ENCODE measurements at regions not wholly inside any gene's neighbourhood (a gene's known extent, or its start where the extent isn't known, plus 50 kb on each side); places are given as distances from the start of the nearest gene placed in this dataset.

DNA sequence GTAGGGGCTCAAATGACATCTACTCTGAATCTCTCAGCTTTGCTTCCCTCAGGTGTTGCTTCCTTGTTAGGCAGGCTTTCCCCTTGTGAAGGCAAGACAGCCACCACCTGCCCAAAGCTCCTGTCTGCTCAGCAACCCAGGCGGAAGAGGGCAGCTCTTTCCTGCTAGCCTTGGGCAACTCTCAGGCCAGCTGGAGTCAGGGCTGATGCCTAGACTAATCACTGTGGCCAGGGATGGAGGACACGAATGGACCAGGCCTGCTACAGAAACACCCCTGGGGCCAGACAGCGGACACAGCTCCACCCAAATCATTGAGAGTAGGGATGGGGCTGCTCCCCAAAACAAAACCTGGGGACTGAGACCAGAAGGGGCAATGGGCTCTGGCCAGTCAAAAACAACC lies 138.0 kb downstream of the MTX3 start:
- TF ChIP-seq, protein P1, sequence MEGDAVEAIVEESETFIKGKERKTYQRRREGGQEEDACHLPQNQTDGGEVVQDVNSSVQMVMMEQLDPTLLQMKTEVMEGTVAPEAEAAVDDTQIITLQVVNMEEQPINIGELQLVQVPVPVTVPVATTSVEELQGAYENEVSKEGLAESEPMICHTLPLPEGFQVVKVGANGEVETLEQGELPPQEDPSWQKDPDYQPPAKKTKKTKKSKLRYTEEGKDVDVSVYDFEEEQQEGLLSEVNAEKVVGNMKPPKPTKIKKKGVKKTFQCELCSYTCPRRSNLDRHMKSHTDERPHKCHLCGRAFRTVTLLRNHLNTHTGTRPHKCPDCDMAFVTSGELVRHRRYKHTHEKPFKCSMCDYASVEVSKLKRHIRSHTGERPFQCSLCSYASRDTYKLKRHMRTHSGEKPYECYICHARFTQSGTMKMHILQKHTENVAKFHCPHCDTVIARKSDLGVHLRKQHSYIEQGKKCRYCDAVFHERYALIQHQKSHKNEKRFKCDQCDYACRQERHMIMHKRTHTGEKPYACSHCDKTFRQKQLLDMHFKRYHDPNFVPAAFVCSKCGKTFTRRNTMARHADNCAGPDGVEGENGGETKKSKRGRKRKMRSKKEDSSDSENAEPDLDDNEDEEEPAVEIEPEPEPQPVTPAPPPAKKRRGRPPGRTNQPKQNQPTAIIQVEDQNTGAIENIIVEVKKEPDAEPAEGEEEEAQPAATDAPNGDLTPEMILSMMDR (optimal IDR thresholded peaks at IDR 0.05 in 1 of 3, IDR thresholded peaks at IDR 0.05 in 1 of 3, conservative IDR thresholded peaks at IDR 0.05 in 1 of 3; ENCODE audit: extremely low read depth in 1 of 3, insufficient read depth in 2 of 3, low read length in 3 of 3) = no peak
- TF ChIP-seq EZH2 (IDR thresholded peaks at IDR 0.05; ENCODE audit: low read length) = no peak

All from keratinocyte (primary cell).